Panc1 (cell line): ENCODE measurements at regions not wholly inside any gene's neighbourhood (a gene's known extent, or its start where the extent isn't known, plus 50 kb on each side); places are given as distances from the start of the nearest gene placed in this dataset.

ENCODE experiments used
- ATAC-seq: fragments of 200-7000 bp; cut with Tn5 transposase; 2 replicates; pipeline ENCODE4 v1.9.1; 2020; ENCODE audit warnings: mild to moderate bottlenecking, moderate library complexity
- BruUV-seq: library from RNA; stranded (reverse); fragments of 400-500 nt; replicated peaks from 2 replicates; lab custom pipeline; 2021; lab: Mats Ljungman, UMichigan
- CTCF ChIA-PET: fragments of 300-600 bp; sonication (Branson Sonifier 250); formaldehyde crosslinking; loops from one replicate; lab custom pipeline; 2022; ENCODE audit warnings: antibody characterized with exemption; lab: Charles Lee
- POLR2A ChIA-PET: fragments of 300-600 bp; sonication (Branson Sonifier 250); formaldehyde crosslinking; loops from one replicate; lab custom pipeline; 2022; ENCODE audit warnings: antibody characterized with exemption; lab: Charles Lee
- DNase-seq: peaks from one replicate; pipeline ENCODE4 v3.0.0-alpha.2; 2010; ENCODE audit warnings: low read depth, low spot score
- H3K27ac ChIP-seq: 2 replicates; pipeline ENCODE4 v1.5.1; 2011; ENCODE audit warnings: mild to moderate bottlenecking, low read length, inconsistent platforms
- H3K27me3 ChIP-seq: fragments of 200-500 bp; sonication (Bioruptor generic); 2 replicates; pipeline ENCODE4 v1.6.0; 2014; ENCODE audit warnings: low read length, inconsistent platforms; ENCODE audit not compliant: control insufficient read depth, insufficient read depth
- H3K36me3 ChIP-seq: fragments of 200-500 bp; sonication (Bioruptor generic); 2 replicates; pipeline ENCODE4 v1.5.1; 2014; ENCODE audit warnings: inconsistent platforms, mild to moderate bottlenecking, low read length, moderate library complexity; ENCODE audit not compliant: control insufficient read depth, insufficient read depth
- H3K4me1 ChIP-seq: 2 replicates; pipeline ENCODE4 v1.5.1; 2011; ENCODE audit warnings: inconsistent platforms, mild to moderate bottlenecking, low read length, moderate library complexity; ENCODE audit not compliant: control insufficient read depth, insufficient read depth
- H3K4me3 ChIP-seq, 2 experiments: 2 replicates each; pipeline ENCODE4 v1.5.1; 2011 to 2012; ENCODE audit warnings: low read depth in 2 of 2, low read length in 2 of 2, mild to moderate bottlenecking in 2 of 2, inconsistent platforms in 1 of 2, moderate library complexity in 1 of 2
- H3K9me3 ChIP-seq: fragments of 200-500 bp; sonication (Bioruptor generic); 2 replicates; pipeline ENCODE4 v1.5.1; 2014; ENCODE audit warnings: low read depth, mild to moderate bottlenecking, inconsistent platforms, low read length, moderate library complexity; ENCODE audit not compliant: control insufficient read depth, insufficient read depth
- CTCF ChIP-seq: fragments of 450-650 bp; IDR thresholded peaks from 2 replicates; pipeline ENCODE4 v1.5.1; 2017; ENCODE audit warnings: mild to moderate bottlenecking
- POLR2AphosphoS5 ChIP-seq: IDR thresholded peaks from 2 replicates; pipeline ENCODE4 v1.6.1; 2012; ENCODE audit warnings: mild to moderate bottlenecking, low read depth, low read length, moderate library complexity
- REST ChIP-seq, 2 experiments: IDR thresholded peaks; 2 replicates each; pipeline ENCODE4 v1.6.1; 2011 to 2012; ENCODE audit warnings: low read depth in 2 of 2, control low read depth in 1 of 2, low read length in 1 of 2, mild to moderate bottlenecking in 1 of 2, moderate library complexity in 1 of 2; ENCODE audit not compliant: insufficient read depth in 1 of 2
- SIN3A ChIP-seq: IDR thresholded peaks from 2 replicates; pipeline ENCODE4 v1.6.1; 2012; ENCODE audit warnings: low read depth, mild to moderate bottlenecking, low read length, moderate library complexity, borderline replicate concordance; ENCODE audit not compliant: insufficient read depth
- TCF7L2 ChIP-seq: IDR thresholded peaks from 2 replicates; pipeline ENCODE4 v1.6.1; 2011; ENCODE audit warnings: mild to moderate bottlenecking, low read depth, low read length, inconsistent platforms
- in situ Hi-C: cut with HindIII; loops from 2 replicates; pipeline ENCODE4 v1.10.0; 2016; ENCODE audit warnings: low sequenced_read_pairs, low pct_unique_long_range_greater_than_20kb
- intact Hi-C: fragments of 100-400 bp; cut with micrococcal nuclease; formaldehyde crosslinking; loops from one replicate; pipeline ENCODE4 v1.10.0; 2022; ENCODE audit not compliant: unreplicated experiment

GRCh38 chr2:163812926-163813520 lies 77.2 kb upstream of the FIGN start:
- ATAC-seq (no peak), DNase-seq (no peak)
- no peaks in the 10 kb centered on the region for H3K36me3 ChIP-seq
- in situ Hi-C loops = no loop called here
- H3K4me1 ChIP-seq = no peaks in the 10 kb centered on the region
- TF ChIP-seq TCF7L2 (no peak), POLR2AphosphoS5 (no peak), SIN3A (no peak), REST (IDR thresholded peaks at IDR 0.05; ENCODE audit: insufficient read depth in 1 of 2, low read depth in 2 of 2, low read length in 1 of 2) (no peak), CTCF (no peak)
- ChIA-PET POLR2A (no interaction called here), CTCF (no interaction called here)
- H3K27me3 ChIP-seq = no peaks in the 10 kb centered on the region
- H3K27ac ChIP-seq = no peak overlapping the region
- H3K4me3 ChIP-seq = no peak overlapping the region
- BruUV-seq = no TSS peak
- intact Hi-C loops = no loop called here
- H3K9me3 ChIP-seq = no peaks in the 10 kb centered on the region

- Histone ChIP-seq H3K4me1 (no peaks in the 10 kb centered on the region), H3K9me3 (no peaks in the 10 kb centered on the region), H3K27ac (no peak overlapping the region), H3K4me3 (no peak overlapping the region), H3K36me3 (no peaks in the 10 kb centered on the region), H3K27me3 (no peaks in the 10 kb centered on the region)
- BruUV-seq = no TSS peak
- TF ChIP-seq SIN3A (no peak), POLR2AphosphoS5 (no peak), REST (IDR thresholded peaks at IDR 0.05; ENCODE audit: insufficient read depth in 1 of 2, low read depth in 2 of 2, low read length in 1 of 2) (no peak), TCF7L2 (no peak), CTCF (no peak)
- POLR2A ChIA-PET = no interaction called here
- CTCF ChIA-PET = no interaction called here
- intact Hi-C loops (no loop called here), in situ Hi-C loops (no loop called here)
- DNase-seq (no peak), ATAC-seq (no peak)
Measured at GRCh38 chr2:163808406-163808805, 72.6 kb upstream of the FIGN start.
